ENCODE measurements at regions not wholly inside any gene's neighbourhood (a gene's known extent, or its start where the extent isn't known, plus 50 kb on each side); places are given as distances from the start of the nearest gene placed in this dataset.

DNA sequence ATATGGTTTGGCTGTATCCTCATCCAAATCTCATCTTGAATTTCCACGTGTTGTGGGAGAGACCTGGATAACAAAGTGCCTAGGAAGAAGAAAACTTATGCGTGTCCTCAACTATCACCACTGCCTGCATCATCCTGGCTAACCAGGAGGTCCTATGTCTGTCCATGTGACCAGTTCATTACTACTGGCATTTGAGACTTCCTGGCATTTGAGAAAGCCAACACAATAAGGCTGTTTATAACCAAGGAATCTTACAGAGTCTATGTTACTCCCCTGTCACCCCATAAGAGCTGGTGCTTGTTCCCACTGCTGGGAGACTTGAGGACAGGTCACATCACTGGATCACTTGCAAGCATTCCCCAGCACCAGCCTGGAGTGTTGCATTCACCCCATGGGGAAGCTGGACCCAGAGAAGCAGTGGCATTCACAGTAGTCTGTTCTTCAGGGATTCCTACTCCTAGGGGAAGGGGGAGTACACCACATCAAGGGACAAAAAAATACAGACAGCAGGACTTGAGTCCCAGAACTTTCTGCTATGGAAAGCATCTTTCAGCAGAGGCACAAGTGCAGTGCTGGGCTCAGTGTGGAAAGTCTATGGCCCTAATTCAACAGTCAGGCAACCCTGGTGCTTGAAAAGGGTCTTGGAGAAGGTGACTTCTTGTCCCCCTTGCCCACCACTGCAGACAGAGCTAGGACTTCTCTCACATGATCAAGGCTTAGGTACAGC, 717.1 kb downstream of the SEMA5A start:
- no peak for DNase-seq (ENCODE audit: low spot score in 2 of 2)
- no peak overlapping the region for H3K27ac ChIP-seq
- H3K27me3 ChIP-seq = no peaks in the 10 kb centered on the region
- 96% methylated on average over 2 of the region's 2 CpGs for WGBS
- TF ChIP-seq POLR2AphosphoS5 (IDR thresholded peaks at IDR 0.05) (no peak), POLR2A (IDR thresholded peaks at IDR 0.05) (no peak), EP300 (IDR thresholded peaks at IDR 0.05) (no peak)
- TF ChIP-seq, protein P1, sequence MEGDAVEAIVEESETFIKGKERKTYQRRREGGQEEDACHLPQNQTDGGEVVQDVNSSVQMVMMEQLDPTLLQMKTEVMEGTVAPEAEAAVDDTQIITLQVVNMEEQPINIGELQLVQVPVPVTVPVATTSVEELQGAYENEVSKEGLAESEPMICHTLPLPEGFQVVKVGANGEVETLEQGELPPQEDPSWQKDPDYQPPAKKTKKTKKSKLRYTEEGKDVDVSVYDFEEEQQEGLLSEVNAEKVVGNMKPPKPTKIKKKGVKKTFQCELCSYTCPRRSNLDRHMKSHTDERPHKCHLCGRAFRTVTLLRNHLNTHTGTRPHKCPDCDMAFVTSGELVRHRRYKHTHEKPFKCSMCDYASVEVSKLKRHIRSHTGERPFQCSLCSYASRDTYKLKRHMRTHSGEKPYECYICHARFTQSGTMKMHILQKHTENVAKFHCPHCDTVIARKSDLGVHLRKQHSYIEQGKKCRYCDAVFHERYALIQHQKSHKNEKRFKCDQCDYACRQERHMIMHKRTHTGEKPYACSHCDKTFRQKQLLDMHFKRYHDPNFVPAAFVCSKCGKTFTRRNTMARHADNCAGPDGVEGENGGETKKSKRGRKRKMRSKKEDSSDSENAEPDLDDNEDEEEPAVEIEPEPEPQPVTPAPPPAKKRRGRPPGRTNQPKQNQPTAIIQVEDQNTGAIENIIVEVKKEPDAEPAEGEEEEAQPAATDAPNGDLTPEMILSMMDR (IDR thresholded peaks at IDR 0.05) = no peak
- no peak overlapping the region for H3K4me3 ChIP-seq
- no peaks in the 10 kb centered on the region for H3K36me3 ChIP-seq
- H3K9me3 ChIP-seq = no peaks in the 10 kb centered on the region
- no peaks in the 10 kb centered on the region for H3K4me1 ChIP-seq

DNA sequence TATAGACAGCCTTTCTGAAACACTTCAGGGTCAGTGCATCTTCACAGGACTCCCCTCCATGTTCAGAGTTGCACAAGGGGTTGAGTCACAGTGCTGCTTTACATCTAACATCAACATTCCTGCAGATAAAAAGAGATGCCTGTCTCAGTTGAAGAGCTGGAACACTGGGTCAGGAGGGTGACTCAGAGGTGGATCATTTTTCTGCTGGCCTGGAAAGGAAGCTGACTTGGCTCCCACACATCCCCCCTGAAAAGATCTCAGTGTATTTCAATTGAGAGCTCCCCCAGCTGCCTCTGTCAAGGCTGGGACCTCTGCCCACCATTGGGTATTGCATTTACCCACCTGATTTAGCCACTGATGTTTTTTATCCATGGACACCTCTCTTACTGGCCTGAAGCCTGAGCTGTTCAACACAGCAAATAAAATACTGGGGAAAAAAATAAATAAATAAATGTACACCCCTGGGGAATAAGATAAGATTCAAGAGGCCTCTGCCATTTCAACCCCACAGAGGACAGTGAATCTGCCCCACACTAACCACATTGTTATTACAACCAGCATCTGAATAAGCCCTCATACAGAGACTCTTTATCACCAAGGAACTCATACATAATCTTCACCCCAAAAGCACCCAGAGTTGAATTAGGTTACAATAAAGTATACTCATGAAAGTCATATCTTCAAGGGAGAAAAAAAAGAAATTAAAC, 716.4 kb downstream of the SEMA5A start:
- Histone ChIP-seq H3K4me1 (no peaks in the 10 kb centered on the region), H3K4me3 (no peak overlapping the region), H3K36me3 (no peaks in the 10 kb centered on the region), H3K27me3 (no peaks in the 10 kb centered on the region), H3K9me3 (no peaks in the 10 kb centered on the region), H3K27ac (no peak overlapping the region)
- DNase-seq (ENCODE audit: low spot score in 2 of 2) = no peak
- no peak for TF ChIP-seq POLR2A (IDR thresholded peaks at IDR 0.05)
- TF ChIP-seq, protein P1 (IDR thresholded peaks at IDR 0.05) = no peak
- TF ChIP-seq POLR2AphosphoS5 (IDR thresholded peaks at IDR 0.05) = no peak
- no peak for TF ChIP-seq EP300 (IDR thresholded peaks at IDR 0.05)

DNA sequence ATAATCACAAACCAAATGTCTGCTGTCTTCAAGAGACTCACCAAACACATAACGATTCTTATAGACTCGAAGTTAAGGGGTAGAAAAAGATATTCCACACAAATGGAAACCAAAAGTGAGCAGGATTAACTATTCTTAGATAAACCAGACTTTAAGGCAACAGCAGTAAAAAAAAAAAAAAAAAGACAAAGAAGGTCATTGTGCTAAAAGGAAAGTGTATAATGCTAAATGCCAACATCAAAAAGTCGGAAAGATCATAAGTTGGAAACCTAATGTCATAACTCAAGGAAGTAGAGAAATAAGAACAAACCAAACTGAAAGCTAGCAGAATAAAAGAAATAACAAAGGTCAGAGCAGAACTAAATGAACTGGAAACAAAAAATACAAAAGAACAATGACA, 714.6 kb downstream of the SEMA5A start:
- Histone ChIP-seq H3K27me3 (no peaks in the 10 kb centered on the region), H3K4me3 (no peak overlapping the region), H3K4me1 (no peaks in the 10 kb centered on the region), H3K9me3 (no peaks in the 10 kb centered on the region), H3K27ac (no peak overlapping the region), H3K36me3 (no peaks in the 10 kb centered on the region)
- 82% methylated on average over 3 of the region's 3 CpGs for WGBS
- no peak for DNase-seq (ENCODE audit: low spot score in 2 of 2)
- TF ChIP-seq POLR2AphosphoS5 (IDR thresholded peaks at IDR 0.05) (no peak), EP300 (IDR thresholded peaks at IDR 0.05) (no peak)
- TF ChIP-seq, protein P1 (IDR thresholded peaks at IDR 0.05) = no peak

DNA sequence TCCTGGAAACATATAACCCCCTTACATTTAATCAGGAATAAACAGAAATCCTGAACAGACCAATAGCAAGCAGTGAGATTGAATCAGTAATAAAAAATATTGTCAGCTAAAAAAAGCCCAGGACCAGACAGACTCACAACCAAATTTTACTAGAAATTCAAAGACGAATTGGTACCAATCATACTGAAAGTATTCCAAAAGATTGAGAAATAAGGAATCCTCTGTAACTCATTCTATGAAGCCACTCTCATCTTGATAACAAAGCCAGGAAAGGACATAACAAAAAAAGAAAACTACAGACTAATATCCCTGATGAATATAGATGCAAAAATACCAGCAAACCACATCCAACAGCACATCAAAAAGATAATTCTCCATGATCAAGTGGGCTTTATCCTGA, 714.0 kb downstream of the SEMA5A start:
- no peak for DNase-seq (ENCODE audit: low spot score in 2 of 2)
- H3K9me3 ChIP-seq = no peaks in the 10 kb centered on the region
- no peaks in the 10 kb centered on the region for H3K27me3 ChIP-seq
- 41% methylated on average over 1 of the region's 1 CpG for WGBS
- H3K4me1 ChIP-seq = no peaks in the 10 kb centered on the region
- TF ChIP-seq, protein P1 (IDR thresholded peaks at IDR 0.05) = no peak
- TF ChIP-seq EP300 (IDR thresholded peaks at IDR 0.05) (no peak), POLR2A (IDR thresholded peaks at IDR 0.05) (no peak), POLR2AphosphoS5 (IDR thresholded peaks at IDR 0.05) (no peak)
- no peak overlapping the region for H3K27ac ChIP-seq
- no peaks in the 10 kb centered on the region for H3K36me3 ChIP-seq
- H3K4me3 ChIP-seq = no peak overlapping the region

DNA sequence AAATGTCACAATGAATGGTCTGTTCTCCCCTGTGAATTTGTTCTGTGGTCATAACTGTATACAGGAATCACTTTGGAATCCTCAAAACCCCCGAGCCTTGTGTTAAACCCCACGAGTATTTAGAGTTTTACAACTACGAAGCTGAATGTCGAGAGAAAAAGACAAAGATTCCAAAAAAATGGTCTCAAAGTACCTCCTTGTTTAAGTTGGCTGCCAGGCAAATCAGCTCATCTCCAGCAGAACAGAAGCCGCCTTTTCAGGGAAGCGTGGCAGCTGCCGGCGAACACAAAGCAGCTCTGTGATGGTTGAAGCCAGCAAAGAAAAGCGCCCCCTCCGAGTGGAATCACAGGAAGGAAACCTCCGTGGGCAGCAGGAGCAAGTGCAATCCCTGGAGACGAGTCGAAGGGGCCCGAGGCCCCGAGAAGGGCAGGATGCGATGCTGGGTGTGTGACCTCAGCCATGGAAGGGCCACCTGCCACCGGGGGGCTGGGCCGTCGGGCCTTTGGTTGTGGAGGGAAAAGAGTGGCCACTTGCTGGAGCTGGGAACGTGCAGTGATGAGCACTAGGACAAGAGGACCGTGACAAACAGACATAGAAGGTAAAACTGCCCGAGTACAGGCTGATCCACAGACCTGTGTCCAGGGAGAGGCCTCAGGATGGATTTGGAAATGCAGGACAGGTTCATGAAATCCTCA, 706.4 kb downstream of the SEMA5A start:
- Histone ChIP-seq H3K4me3 (no peak overlapping the region), H3K36me3 (no peaks in the 10 kb centered on the region), H3K4me1 (peaks cover 3% of the 10 kb centered on the region), H3K27me3 (no peaks in the 10 kb centered on the region), H3K9me3 (no peaks in the 10 kb centered on the region), H3K27ac (no peak overlapping the region)
- WGBS = 81% methylated on average over 22 of the region's 22 CpGs
- TF ChIP-seq EP300 (IDR thresholded peaks at IDR 0.05) = no peak
- TF ChIP-seq POLR2A (IDR thresholded peaks at IDR 0.05) = no peak
- TF ChIP-seq, protein P1 (IDR thresholded peaks at IDR 0.05) = no peak
- TF ChIP-seq POLR2AphosphoS5 (IDR thresholded peaks at IDR 0.05) = no peak
- DNase-seq (ENCODE audit: low spot score in 2 of 2) = no peak
